GM18868 (cell line): ENCODE measurements at regions not wholly inside any gene's neighbourhood (a gene's known extent, or its start where the extent isn't known, plus 50 kb on each side); places are given as distances from the start of the nearest gene placed in this dataset.
"Not testable (repeated sequence)": the region's sequence is repeated elsewhere in the genome, so short reads cannot be mapped to it uniquely, and the experiment has no call there.

ENCODE experiments used
- ATAC-seq: cut with Tn5 transposase; IDR thresholded peaks from one replicate; pipeline ENCODE4 v1.9.1; 2021; ENCODE audit warnings: mild to moderate bottlenecking, moderate library complexity; ENCODE audit not compliant: unreplicated experiment

GRCh38 chr18:10114717-10115463, 201.1 kb downstream of the VAPA start:
- ATAC-seq: no peak

GRCh38 chr18:10116574-10116973, 202.8 kb downstream of the VAPA start:
- ATAC-seq: no peak

- ATAC-seq: no peak
These were observed 205.7 kb downstream of the VAPA start for GRCh38 chr18:10119528-10119927.

GRCh38 chr18:10119991-10120390, 206.2 kb downstream of the VAPA start:
- ATAC-seq: no peak

- no peak for ATAC-seq
These were observed 206.8 kb downstream of the VAPA start for GRCh38 chr18:10120622-10121021.

- ATAC-seq: no peak
These were observed 207.2 kb downstream of the VAPA start for GRCh38 chr18:10121028-10121427.

GRCh38 chr18:10121786-10122515, 208.1 kb downstream of the VAPA start:
- ATAC-seq: no peak

- ATAC-seq: no peak
These were observed 209.5 kb downstream of the VAPA start for GRCh38 chr18:10122988-10123950.

GRCh38 chr18:10124071-10124470, 210.3 kb downstream of the VAPA start:
- ATAC-seq: no peak

- ATAC-seq: no peak
These were observed 210.7 kb downstream of the VAPA start for GRCh38 chr18:10124557-10124956.

- ATAC-seq: no peak
These were observed 211.2 kb downstream of the VAPA start for GRCh38 chr18:10124967-10125366.

- no peak for ATAC-seq
These were observed 213.9 kb downstream of the VAPA start for GRCh38 chr18:10127729-10128128.

- ATAC-seq: no peak
These were observed 215.2 kb downstream of the VAPA start for GRCh38 chr18:10128921-10129501.

- no peak for ATAC-seq
These were observed 216.8 kb downstream of the VAPA start for GRCh38 chr18:10130606-10131005.

GRCh38 chr18:10131081-10131459, 217.3 kb downstream of the VAPA start:
- no peak for ATAC-seq

- ATAC-seq: no peak
These were observed 217.9 kb downstream of the VAPA start for GRCh38 chr18:10131460-10132395.

GRCh38 chr18:10133516-10133915, 219.7 kb downstream of the VAPA start:
- no peak for ATAC-seq

- ATAC-seq: no peak
These were observed 220.4 kb downstream of the VAPA start for GRCh38 chr18:10134204-10134603.

- not testable (repeated sequence) for ATAC-seq
These were observed 220.9 kb downstream of the VAPA start for GRCh38 chr18:10134749-10135148.
